DND-41 (cell line): ENCODE measurements at regions not wholly inside any gene's neighbourhood (a gene's known extent, or its start where the extent isn't known, plus 50 kb on each side); places are given as distances from the start of the nearest gene placed in this dataset.

Experiments used
- EZH2 ChIP-seq: IDR thresholded peaks from 3 replicates; pipeline ENCODE4 v1.6.1; 2012; ENCODE audit warnings: borderline replicate concordance, low read depth, mild to moderate bottlenecking, moderate library complexity, low read length, inconsistent platforms; ENCODE audit not compliant: severe bottlenecking
- TF ChIP-seq, protein P1 (sequence below): IDR thresholded peaks from 2 replicates; pipeline ENCODE4 v1.5.1; 2012; ENCODE audit warnings: borderline replicate concordance, low read length, moderate library complexity, mild to moderate bottlenecking; ENCODE audit not compliant: poor library complexity, severe bottlenecking; ENCODE audit errors: extremely low read depth

DNA sequence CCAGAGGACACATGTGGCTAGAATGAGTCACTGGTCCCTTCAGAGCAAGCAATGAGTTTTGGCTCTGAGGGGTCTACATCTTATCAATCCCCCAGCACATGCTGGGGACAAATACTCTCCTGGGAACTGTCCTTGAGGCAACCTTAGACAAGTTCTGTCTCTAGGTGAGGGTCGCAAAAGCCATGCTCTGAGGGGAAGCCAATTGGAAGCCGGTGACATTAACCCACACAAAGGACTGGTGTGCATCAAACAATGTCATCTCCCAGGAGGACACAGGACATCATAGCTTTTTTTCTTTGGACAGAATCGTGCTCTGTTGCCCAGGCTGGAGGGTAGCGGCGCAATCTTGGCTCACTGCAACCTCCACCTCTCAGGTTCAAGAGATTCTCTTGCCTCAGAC, 111.6 kb upstream of the ZNF722 start:
- TF ChIP-seq, protein P1, sequence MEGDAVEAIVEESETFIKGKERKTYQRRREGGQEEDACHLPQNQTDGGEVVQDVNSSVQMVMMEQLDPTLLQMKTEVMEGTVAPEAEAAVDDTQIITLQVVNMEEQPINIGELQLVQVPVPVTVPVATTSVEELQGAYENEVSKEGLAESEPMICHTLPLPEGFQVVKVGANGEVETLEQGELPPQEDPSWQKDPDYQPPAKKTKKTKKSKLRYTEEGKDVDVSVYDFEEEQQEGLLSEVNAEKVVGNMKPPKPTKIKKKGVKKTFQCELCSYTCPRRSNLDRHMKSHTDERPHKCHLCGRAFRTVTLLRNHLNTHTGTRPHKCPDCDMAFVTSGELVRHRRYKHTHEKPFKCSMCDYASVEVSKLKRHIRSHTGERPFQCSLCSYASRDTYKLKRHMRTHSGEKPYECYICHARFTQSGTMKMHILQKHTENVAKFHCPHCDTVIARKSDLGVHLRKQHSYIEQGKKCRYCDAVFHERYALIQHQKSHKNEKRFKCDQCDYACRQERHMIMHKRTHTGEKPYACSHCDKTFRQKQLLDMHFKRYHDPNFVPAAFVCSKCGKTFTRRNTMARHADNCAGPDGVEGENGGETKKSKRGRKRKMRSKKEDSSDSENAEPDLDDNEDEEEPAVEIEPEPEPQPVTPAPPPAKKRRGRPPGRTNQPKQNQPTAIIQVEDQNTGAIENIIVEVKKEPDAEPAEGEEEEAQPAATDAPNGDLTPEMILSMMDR: no peak
- no peak for TF ChIP-seq EZH2
